Islet precursor cell (in vitro differentiated cells): ENCODE measurements at regions not wholly inside any gene's neighbourhood (a gene's known extent, or its start where the extent isn't known, plus 50 kb on each side); places are given as distances from the start of the nearest gene placed in this dataset.

Experiments
- DNase-seq: peaks from one replicate; pipeline ENCODE4 v3.0.0-alpha.2; 2018

DNA sequence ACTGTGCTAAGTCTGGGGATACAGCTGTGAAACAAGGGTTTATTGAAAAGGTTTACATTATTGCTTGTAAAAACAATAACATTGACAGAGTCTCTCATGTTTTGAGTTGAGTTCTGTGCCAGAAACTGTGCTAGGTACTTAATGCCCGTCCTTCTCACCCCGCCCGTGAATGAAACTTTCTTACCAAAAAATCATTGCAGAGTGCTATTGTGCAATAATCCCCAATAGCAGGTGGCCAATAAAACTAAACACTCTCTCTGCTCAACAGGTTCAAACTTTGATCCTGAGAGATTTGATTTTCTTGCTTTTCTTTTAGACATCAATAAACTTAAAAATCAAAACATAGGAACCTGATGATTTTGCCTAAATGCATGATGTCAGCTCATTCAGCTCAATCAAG, 441.6 kb downstream of the HAPSTR1 start:
- DNase-seq = no peak

DNA sequence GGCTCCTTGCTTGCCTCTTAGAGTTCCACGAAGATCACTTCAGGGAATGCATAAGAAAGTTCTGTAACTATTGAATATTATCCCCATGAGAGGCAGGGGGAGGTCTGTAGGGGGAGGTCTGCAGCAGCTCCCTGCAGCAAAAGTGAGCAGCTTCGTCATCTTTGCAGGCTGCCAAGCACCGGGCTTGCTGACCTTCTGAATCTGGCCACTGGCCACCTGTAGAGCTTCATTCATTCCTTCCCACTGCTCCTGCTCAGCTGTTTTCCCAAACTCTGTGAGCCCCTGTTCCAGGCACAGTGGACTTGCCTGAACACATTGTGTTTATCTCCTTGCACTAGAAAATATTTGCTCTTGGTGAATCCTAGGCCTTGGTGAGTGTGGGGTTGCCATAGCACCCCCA, 443.3 kb downstream of the HAPSTR1 start:
- no peak for DNase-seq

DNA sequence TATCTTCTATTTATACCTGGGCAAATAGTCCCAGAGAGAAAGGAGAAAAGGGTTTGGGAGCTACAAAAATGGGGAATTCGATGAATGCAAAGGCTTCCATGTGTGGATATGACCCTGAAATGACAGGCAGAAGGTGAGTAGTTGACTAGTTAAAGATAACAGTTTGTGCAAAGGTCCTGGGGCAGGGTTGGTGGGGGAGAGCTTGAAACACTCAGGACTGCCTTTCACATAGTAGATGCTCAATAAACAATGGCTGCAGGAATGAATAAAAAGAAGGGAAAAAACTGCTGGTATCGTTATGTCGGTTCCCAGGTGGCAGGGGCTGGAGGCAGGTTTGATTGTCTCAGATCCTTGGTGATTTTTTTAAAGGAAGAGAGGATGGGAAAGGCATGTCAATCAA, 445.5 kb downstream of the HAPSTR1 start:
- no peak for DNase-seq

DNA sequence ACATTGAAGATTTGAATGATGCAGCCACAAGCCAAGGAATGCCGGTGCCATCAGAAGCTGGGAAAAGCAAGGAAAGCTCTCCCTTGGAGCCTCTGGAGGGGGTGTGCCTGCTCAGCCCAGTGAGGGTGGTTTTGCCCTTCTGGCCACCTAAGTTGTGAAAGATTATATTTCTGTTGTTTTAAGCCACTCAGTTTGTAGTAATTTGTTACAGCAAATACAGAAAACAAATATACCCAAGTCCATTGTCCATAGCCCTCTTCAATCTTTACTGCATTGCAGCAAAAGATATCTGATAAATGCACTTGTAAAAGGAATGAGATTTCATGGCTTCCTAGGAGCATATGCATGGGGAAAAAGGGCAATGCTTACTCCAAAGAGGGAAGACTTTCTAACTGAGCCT, 447.9 kb downstream of the HAPSTR1 start:
- DNase-seq = no peak

DNA sequence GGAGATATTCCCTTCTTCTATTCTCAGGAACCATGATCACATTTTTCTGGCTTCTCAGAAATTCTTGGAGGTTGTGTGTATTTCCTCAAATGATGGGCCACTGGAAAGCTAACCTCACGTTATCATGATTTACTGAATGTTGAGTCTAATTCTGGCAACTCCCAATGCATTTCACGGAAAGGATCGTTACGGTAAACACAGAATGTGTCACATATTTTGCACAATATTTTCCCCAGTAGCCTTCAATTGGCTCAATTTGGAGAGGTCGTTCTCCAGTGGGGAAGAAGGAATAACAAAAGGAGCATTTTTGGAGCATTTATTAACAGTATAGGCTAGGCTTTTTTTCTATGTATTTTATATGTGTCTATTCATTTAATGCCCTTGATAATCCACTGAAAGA, 450.3 kb downstream of the HAPSTR1 start:
- DNase-seq = no peak

DNA sequence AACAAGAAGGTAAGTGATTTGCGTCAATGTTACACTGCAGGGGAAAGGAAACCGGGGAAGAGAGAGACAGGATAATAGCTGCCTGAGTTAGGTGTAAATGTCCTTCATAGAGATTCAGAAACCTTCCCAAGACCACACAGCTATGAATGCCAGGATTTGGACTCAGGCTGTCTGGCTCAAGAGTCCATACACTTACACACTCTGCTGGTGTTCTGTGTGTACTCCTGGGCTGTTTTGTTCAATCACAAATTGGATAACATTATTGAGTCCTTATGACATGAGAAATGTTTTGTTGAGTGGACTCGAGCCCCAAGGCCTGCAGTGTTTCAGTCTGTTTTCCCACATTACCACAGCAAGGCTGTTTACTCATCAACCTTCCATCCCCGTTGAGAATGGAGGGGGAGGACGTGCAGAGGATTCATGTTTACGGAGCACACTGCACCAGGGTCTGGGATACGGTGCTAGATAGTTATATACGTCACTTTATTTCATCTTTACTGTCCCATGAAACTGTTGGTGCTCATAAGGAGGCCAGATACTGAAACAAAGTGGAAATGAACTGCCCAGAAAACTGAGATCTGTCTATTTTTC, 450.8 kb downstream of the HAPSTR1 start:
- no peak for DNase-seq

DNA sequence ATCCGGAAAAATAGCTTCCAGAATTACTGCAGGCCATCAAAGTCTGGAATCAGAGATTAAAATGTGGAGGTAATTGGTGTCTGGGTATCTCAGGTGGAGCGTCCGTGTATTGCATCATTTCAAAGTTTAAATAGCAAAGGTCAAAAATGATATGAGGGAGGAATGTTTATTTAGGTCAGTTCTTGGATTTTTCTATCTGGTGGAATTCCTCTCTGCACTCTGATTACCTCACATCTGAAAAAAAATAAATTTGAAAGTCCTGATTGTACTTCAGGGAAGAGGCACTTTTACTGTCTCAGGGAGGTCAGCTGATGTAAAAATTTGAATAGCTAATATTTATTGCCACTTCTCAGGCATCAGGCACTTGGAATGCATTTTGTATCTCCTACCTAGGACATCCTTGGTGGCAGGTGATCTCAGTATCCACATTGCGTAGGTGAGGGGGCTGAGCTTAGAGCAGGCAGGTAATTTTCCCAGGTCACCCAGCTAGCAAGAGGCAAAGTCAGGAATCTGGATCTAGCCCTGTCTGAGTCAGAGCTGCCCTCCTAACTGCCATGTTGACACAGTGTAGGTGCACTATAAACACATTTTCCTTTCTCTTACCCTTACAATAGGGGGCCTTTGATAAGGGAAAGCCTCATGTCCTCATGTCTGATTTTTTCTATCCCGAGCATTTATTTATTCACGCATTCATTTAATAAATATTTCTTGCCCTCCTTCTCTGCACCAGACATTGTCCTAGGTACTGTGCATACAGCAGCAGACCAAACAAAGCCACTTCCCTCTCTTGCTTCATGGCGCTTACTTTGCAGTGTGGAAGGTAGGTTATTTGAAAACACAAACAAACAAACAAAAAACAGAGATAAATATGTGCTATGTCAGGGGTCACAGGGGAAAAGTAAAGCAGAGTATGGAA, 454.3 kb downstream of the HAPSTR1 start:
- DNase-seq = no peak

DNA sequence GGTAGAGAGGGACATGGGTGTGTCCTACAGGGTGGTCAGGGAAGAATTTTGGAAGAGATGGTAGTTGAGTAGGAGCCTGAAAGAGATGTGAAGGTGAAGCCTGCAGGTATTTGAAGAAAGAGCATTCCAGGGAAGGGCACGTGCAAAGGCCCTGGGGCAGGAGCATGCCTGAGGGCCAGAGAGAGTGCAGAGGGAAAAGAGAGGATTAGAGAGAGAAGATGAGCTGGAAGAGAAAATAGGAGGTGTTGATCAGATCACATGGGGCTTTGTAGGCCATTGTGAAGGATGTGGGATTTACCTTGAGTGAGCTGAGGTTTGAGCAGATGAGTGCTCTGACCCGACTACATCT, 455.0 kb downstream of the HAPSTR1 start:
- no peak for DNase-seq

DNA sequence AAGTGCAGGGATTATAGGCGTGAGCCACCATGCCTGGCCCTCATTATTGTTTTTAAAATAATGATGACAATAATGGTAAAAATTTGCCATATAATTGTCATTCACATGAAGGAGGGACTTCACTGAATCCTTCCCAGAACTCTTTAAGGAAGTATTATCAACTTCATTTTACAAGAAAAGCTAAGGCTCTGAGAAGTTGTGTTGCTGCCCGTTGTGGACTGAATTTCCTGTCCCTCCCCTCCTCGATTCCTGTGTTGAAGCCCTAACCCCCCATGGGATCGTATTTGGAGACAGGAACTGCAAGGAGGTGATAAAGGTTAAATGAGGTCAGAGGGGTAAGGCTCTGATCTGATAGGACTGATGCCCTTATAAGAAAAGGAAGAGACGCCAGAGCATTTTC, 458.0 kb downstream of the HAPSTR1 start:
- no peak for DNase-seq

DNA sequence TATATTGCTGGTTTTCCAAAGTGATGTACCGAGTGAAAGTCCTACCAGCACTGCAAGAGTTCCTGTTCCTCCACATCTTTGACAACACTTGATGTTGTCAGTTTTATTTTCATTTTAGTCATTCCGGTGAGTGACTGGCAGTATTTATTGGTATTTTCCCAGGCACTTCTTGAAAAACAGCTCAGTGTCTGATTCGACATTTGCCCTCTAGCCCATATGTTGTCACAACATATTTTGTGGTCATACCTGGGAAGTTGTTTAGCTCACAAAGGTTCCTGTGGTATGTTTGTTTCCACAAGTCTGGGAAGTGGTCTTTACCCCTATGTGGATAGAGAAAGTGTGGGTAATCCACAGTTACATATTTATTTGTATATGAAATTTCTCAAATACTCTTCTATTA, 463.6 kb downstream of the HAPSTR1 start:
- DNase-seq = no peak

DNA sequence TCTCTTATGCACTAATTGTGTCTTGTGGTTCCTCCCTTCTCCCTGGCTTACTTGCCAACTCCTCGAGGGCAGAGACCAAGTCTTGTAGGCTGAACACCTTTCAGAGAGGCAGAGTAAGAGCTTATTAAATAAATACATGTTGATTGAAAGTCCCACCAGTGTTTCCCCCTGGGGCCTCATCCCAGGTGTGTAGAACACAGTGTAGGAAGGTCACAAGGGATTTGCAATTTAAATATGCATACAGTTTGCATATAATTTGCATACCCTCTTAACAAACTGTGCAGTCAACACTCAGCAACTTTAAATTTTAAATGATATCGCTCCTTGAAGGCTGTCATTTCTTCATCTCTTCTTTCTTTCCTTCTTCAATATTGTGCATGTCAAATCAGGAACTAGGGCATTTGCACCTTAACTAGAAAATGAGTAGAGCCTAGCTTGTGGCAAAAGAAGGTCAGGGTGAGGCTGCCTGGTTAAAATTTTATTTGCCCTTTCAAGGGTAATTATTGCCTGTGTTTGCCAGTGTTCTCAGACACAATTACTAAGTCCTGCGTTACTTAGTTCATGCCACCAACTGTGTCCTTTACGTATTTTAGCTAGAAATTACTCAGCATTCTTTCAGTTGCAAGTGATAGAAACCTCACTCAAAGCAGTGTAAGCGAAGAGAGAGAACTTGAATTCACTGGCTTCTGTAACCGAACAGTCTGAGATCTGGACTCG, 465.7 kb downstream of the HAPSTR1 start:
- DNase-seq = no peak

DNA sequence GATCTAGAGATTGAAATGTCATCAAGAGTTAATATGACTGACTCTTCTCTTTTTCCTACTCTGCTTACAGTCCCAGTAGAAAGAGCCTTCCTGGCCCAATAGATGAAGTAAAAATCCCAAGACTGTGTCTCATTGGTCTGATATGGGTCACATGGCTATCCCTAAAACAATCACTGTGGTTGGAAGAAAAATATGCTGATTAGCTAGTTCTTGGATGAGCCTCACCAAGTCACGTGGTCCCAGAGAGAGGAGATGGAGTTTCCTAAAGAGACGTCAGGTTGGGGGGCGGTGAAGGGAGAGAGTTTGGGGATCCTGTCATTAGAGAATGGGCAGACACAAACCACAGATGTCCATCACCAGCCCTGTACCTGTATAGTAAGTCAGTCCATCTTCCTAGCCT, 466.3 kb downstream of the HAPSTR1 start:
- no peak for DNase-seq

DNA sequence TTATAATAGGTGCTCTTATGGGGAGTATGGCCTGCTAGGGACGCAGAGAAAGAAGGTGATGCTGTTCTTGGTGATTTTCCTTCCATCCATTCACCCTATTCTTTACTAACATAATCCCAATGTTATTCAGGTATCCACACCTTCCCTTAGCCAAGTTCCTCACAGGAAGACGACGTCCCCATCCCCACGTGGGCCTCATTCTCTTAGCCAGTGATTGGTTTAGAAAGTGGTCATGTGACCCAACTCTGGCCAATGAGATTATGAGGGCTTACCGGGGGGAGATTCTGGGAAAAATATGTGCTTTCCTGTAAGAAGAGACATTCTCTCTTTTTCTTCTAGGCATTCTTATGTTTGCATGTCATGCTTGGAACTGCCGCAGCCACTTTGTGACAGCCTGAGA, 474.7 kb downstream of the HAPSTR1 start:
- DNase-seq = no peak

DNA sequence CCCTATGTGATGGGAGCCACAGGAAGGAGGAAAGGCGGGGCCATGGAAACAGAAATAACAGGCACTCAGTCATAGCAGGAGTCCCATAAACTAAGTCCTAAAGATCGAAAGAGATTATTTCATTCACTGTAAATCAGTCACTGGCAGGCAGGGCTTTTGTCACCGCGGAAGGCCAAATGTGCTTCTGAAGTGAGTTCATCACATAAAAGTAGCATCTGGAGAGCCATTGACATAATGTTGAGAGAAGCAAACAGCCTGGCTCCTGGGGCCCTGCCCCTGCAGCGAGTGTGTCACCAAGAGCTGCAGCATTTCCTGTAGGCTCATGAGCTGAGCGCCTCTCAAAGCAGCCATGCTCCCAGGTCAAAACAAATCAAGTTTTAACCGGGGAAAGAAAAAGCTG, 476.2 kb downstream of the HAPSTR1 start:
- DNase-seq = peak; percentile 62

DNA sequence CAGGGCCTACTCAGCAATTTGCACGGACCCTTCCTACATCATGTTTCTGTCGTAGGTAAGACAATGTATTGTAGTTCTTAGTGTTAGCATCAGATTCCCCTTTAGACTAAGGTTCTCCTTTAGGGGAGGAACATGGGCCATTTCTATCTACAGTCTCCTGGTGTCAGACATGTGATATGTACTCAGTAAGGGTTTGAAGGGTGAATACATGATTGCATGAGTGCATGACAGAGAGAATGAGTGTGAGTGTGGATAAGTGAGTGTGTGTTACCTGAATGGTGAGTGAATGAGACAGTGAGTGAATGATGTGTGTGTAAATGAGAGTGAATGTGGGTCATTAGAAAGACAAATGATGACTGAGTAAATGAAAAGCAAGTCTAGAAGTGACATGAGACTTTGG, 476.8 kb downstream of the HAPSTR1 start:
- DNase-seq = no peak

DNA sequence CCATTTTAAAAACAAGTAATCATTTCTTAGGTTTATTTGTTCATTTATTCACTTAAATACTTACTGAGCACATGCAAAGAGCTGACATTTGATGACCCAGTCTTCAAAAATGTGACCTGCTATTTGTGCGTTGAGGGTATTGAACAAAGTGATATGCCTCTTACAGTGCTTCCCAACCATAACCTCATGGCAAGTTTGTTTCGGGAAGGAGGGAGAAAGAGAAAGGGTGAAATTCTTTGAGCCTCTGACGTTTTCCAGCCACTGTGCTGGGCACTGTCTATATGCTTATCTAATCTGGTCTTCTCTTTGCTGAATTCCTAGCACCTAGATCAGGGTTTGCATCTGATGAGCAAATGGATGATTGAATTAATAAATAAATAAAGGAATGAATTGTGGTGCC, 479.1 kb downstream of the HAPSTR1 start:
- no peak for DNase-seq

DNA sequence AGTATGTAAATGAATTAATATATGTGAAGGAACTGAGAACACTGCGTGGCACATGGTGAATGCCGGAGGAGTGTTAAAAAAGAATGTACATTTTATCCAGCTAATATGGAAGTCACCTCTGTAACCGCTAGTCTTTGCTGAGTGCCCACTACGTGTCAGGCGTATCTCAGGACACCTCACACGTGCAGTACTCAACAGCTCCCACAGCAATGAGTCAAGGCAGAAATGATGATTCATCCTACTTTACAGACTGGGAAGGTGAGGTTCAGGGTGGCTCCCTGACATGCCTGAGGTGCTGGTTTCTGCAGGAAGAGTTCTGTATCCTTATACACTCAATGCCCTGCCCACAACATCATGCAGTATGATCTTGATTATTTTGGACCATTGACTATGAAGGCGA, 487.0 kb downstream of the HAPSTR1 start:
- peak; percentile 60 for DNase-seq

DNA sequence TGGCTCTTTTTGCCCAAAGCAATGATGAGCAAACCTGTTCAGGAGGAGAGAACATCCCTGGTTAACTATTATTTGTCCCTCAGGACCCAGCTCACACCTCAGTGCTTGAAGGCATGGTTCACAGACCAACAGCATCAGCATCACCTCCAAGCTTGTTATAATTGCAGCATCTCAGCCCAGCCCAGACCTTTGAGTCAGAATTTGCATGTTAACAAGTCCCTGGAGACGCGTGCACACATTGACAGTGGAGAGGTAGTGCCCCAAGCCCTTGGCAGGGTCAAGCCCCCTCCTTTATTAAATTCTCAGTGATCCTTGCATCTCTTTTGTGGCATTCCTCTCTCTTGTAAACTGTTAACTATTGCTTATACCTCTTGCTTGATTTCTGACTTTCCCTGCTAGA, 488.6 kb downstream of the HAPSTR1 start:
- DNase-seq = no peak

DNA sequence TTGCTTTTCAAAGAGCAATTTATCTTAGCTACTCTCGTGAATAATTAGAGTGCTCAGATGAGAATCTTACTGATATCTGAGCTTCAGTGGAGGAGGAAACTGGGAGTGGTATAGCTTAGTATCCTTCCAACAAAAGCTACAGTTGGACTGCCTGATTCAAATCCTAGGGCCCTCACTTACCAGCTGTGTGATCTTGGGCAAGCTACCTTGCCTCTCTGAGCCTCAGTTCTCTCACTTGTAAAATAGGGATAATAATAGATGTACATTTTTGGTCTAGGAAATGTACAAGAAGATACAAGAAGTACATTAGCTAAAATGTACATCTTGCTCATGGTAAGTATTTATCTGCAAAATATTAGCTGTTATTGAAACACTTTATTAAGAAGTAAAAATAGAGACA, 502.0 kb downstream of the HAPSTR1 start:
- DNase-seq = no peak

DNA sequence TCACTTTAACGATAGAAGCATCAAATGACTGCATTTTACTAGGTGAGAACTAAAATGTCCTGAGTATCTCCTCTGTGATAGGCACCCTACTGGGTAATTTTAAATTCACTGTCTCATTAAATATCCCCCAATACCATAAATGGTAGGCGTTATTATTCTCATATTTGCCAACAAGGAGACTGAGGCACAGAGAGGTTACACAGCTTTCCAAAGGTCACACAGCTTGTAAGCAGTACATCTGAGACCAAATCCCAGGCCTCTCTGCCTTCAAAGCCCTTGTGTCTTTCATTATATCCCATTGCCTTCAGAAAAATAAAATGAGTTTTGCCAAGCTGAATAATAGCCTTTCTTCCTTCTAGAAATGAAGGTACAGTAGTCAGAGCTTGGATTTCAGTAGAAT, 502.6 kb downstream of the HAPSTR1 start:
- DNase-seq = no peak

DNA sequence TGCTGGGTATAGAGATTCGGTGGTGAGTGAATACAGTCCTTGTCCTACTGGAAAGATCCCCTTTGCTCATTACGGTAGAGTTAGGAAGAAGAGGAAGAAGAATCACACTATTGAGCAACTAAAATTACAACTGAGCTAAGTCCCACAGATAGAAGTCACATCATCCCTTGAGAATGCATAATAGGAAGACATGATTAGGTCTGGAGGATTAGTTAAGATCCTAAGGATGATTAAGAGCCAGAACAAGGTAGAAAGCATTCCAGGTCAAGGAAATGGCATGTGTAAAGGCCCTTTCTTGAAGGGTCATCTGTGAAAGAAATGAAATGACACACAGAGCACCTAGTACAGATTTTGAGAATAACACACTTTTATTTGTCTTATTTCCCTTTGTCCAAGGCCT, 503.5 kb downstream of the HAPSTR1 start:
- DNase-seq = no peak

DNA sequence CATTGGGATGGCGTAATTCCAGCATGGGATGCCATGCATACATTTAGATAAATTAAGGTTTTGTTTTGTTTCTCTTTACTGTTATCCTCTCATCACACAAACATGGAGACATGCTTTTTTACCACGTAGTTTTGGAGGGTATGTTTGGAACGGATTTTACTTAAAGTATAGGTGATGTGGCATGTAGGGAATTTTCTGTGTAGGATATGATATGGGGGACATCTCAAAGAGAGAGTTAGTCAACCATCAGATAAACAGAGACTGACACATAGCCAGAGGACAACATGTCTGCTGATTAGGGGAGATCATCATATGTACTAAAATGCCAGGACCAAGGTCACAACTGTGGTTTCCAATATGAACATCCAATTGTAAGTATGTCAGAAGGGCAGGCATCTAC, 503.9 kb downstream of the HAPSTR1 start:
- DNase-seq = no peak

DNA sequence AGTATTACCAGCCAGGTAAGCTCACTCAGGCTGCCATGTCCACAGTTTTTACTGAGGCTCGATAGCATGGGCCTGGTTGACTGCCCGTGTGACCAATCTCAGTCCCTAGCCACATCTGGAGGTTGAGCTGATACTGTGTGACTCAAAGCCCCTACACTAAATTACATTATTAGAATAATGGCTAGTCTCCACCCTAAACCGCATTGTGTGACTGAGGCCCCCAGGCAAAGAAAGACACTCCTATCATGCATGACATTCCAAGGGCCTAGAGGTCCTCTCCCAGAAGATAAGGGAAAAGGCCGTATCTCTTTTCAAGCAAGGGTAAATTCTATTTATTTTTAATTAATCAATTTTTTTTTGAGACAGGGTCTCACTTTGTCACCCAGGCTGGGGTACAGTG, 505.3 kb downstream of the HAPSTR1 start:
- peak; percentile 69 for DNase-seq
